ENCODE measurements at regions not wholly inside any gene's neighbourhood (a gene's known extent, or its start where the extent isn't known, plus 50 kb on each side); places are given as distances from the start of the nearest gene placed in this dataset.
A peak's percentile ranks its signal among the peaks of the same experiment; 100 is the strongest.
"Not testable (repeated sequence)": the region's sequence is repeated elsewhere in the genome, so short reads cannot be mapped to it uniquely, and the experiment has no call there.

- no peak for DNase-seq (ENCODE audit: low read depth)
These were observed 61.7 kb downstream of the KPNA2 start for GRCh38 chr17:68097161-68097805.

- DNase-seq (ENCODE audit: low read depth), result not testable (repeated sequence)
These were observed 63.8 kb downstream of the KPNA2 start for GRCh38 chr17:68099341-68099753.

DNA sequence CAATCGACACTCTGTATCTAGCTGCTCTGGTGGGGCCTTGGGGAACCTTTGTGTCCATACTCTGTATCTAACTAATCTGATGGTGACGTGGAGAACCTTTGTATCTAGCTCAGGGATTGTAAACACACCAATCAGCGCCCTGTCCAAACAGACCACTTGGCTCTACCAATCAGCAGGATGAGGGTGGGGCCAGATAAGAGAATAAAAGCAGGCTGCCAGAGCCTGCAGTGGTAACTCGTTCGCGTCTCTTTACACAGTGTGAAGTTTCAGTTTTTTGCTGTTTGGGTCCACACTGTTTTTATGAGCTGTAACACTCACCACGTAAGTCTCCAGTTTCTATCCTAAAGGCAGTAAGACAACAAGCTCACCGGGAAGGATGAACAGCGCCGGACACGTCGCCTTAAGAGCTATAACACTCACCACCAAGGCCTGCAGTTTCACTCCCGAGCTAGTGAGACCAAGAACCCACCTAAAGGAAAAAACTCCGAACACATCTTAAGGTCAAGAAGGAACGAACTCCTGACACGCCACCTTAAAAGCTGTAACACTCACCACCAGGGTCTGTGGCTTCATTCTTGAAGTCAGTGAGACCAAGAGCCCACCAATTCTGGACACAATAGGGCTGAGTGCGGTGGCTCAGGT is 64.6 kb downstream of the KPNA2 start:
- DNase-seq (ENCODE audit: low read depth), result no peak

GRCh38 chr17:68101075-68101986 is 65.8 kb downstream of the KPNA2 start:
- DNase-seq (ENCODE audit: low read depth), result peak; percentile 55

GRCh38 chr17:68101987-68102314 is 66.4 kb downstream of the KPNA2 start:
- no peak for DNase-seq (ENCODE audit: low read depth)

DNA sequence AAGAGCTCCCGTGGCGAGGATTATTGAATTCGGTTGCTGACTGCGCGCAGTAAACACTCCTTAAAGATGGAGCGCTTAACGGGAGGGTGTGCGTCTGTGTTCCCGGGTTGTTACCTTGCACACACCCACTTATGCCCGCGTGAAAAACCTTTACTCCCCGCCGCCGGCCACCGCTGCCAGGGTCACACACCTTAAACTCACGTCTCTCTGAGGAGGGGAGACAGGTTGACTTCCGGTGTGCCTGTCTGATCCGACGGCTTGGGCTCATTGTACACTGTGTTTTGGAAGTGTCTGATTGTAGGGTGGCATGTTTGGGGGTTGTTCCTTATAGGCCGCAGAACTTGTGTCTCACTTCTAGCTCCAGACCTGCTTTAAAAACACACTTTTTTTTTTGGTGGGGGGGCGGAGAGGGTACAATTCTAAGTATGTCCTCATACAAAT is 66.8 kb downstream of the KPNA2 start:
- peak; percentile 9 for DNase-seq (ENCODE audit: low read depth)

- no peak for DNase-seq (ENCODE audit: low read depth)
These were observed 67.6 kb downstream of the KPNA2 start for GRCh38 chr17:68103148-68103547.

DNA sequence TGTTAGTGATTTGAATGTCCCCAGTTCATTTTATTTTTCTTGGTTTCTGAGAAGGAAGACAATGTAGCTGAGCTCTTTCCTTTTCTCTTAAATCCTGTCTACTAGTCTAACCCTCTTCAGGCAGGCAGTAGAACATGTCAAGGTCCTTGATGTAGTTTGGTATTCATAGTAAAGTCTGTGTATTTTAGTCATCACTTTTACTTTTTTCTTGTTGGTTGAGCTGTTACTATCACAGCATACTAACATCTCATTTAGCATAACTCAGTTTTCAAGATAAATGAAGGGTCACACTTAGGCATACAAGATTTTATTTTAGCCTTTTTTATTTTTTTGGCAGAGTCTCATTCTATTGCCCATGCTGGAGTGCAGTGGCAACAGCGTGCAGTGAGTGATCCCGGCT is 70.5 kb downstream of the KPNA2 start:
- DNase-seq (ENCODE audit: low read depth), result no peak

GRCh38 chr17:68107373-68107772 is 71.8 kb downstream of the KPNA2 start:
- no peak for DNase-seq (ENCODE audit: low read depth)

- DNase-seq (ENCODE audit: low read depth), result no peak
These were observed 72.9 kb downstream of the KPNA2 start for GRCh38 chr17:68108313-68109000.

- not testable (repeated sequence) for DNase-seq (ENCODE audit: low read depth)
These were observed 73.9 kb downstream of the KPNA2 start for GRCh38 chr17:68109404-68109803.

DNA sequence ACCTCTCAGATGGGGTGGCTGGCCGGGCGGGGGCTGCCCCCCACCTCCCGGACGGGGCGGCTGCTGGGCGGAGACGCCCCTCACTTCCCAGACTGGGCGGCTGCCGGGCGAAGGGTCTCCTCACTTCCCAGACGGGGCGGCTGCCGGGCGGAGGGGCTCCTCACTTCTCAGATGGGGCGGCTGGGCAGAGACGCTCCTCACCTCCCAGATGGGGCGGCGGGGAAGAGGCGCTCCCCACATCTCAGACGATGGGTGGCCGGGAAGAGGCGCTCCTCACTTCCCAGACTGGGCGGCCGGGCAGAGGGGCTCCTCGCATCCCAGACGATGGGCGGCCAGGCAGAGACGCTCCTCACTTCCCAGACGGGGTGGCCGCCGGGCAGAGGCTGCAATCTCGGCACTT is 80.7 kb downstream of the KPNA2 start:
- DNase-seq (ENCODE audit: low read depth), result not testable (repeated sequence)

GRCh38 chr17:68122587-68122986 is 87.1 kb downstream of the KPNA2 start:
- no peak for DNase-seq (ENCODE audit: low read depth)

GRCh38 chr17:68125111-68125870 is 89.8 kb downstream of the KPNA2 start:
- DNase-seq (ENCODE audit: low read depth), result no peak

- no peak for DNase-seq (ENCODE audit: low read depth)
These were observed 92.4 kb downstream of the KPNA2 start for GRCh38 chr17:68127914-68128313.

GRCh38 chr17:68131456-68131855 is 95.9 kb downstream of the KPNA2 start:
- DNase-seq (ENCODE audit: low read depth), result no peak

DNA sequence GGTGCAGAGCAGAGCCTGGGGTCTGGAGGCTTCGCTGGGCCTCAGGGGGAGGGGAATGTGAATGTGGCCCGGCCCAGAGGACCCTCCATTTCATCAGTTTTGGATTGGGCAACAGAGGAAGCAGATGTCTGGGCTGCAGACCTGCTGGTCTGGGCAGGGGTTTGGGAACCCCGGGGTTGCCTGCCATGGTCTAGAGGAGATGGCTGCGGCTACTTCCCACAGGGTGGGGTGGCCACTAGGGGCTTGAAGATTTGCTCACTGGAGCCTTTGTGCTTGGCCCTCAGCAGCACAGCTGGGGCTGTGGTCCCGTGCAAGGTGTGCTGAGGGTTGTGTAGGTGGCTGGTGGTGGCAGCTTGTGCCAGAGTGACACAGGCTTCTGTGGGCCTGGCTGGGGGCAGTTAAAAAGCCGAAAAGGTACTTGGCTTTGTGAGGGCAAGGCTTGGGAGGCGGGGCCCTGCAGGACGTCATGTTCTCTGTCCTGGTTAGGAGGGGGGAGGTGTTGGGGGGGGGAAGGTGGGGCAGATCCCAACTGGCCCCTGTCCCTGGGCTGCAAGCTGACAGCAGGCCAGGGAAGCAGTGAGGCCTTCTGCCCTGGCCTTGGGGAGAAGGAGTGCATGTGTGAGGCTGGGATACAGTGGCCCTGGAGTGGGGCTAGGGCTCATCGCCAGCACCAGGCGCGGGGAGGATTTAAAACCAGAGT is 98.0 kb downstream of the KPNA2 start:
- DNase-seq (ENCODE audit: low read depth), result no peak

DNA sequence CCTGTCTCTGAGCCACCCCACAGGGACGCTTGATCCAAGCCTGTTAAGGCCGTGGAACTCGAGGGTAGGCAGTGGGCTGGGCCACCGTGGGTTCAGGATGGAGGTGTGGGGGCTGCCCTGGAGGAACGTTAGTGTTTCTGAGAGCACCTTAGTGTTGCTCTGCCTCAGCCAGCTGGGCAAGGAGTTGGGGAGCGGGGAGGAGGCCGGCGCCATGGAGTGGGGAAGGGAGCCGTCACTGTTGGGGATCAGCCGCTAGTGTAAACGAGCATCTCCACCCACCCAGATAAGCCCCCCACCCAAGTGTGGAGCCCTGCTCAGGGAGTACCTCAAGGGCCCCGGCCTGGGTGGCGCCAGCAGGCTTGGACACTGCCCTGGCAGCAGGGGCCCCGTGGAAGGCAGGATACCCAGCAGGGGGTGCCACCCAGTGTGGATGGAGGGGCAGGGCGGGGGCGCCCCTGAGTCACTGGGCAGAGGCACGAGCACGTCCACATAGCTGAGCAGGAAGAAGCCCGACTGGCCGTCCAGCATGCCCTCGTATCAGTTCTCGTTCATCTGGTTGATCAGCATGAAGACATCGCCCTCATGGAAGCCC is 98.6 kb downstream of the KPNA2 start:
- no peak for DNase-seq (ENCODE audit: low read depth)

GRCh38 chr17:68134731-68135130 is 99.2 kb downstream of the KPNA2 start:
- DNase-seq (ENCODE audit: low read depth), result no peak

DNA sequence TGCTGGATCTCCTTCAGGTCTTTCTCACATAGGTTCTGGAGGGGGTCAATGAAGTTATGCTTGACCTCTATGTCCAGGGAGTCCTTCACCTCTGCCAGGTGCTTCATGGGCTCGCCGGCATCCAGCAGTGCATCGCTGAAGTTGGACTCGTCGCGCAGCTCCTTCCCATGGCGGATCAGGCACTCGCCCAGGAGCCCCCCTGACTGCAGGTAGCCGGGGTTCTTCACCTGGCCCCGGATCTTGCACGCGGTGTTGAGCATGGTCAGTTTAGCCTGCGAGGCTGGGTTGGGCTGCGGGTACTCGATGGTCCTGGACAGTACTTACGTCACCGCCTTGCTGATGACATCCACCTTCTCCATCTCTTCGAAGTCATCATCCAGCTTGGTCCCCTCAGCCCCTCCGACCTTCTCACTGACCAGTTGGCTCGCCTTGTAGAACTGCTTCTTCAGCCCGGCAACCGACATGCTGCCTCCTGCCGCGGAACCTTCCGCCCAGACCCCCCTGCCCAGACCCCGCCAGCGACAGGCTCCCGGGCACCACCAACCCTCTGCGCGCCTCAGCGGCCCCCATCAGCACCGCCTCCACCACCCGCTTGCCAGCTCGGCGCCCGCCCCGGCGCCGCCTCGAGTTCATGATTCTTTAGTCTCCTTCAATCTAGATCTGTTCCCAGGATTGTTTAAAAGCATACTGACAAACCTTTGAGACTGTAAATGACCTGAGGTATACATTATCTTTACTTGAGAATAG is 99.8 kb downstream of the KPNA2 start:
- DNase-seq (ENCODE audit: low read depth), result no peak

Measured in activated T-helper 1 cell treated with Interleukin-2 at 50 U/mL for 16 hours (primary cell).